ENCODE measurements at regions not wholly inside any gene's neighbourhood (a gene's known extent, or its start where the extent isn't known, plus 50 kb on each side); places are given as distances from the start of the nearest gene placed in this dataset.

- H3K27ac ChIP-seq (ENCODE audit: low read length): no peak overlapping the region
- H3K9me3 ChIP-seq (ENCODE audit: insufficient read depth, low read depth, low read length): no peaks in the 10 kb centered on the region
- H3K4me1 ChIP-seq (ENCODE audit: insufficient read depth, low read length): peaks cover 8% of the 10 kb centered on the region; the same call in 1 of the 2 replicates
- H3K36me3 ChIP-seq (ENCODE audit: insufficient read depth, low read depth, low read length): no peaks in the 10 kb centered on the region
- H3K4me3 ChIP-seq (ENCODE audit: low read length): no peak overlapping the region
- no peaks in the 10 kb centered on the region; the same call in 1 of the 2 replicates for H3K27me3 ChIP-seq (ENCODE audit: insufficient read depth, low read length)
- H3K9ac ChIP-seq (ENCODE audit: low read depth, low read length): no peak overlapping the region
Measured at GRCh38 chr2:128384956-128385355, 66.3 kb upstream of the HS6ST1 start.

DNA sequence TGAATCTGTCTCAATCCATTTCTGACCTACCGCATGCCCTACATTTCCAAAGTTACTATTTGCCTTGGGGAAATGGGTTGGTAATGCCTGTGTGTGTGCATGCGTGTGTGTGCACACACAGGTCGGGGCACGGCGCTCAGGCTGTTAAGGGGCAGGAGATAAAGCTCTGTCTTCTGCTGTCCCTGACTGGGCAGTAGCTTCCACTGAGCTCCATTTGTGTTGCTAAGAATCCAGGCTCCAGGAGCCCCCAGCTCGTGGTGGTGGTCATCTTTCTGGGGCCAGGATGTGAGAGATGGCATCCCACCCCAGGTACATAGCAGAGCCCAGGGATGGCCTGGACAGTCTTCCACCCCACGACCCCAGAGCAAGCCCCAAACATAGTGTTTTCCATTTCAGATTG is 66.7 kb upstream of the HS6ST1 start:
- Histone ChIP-seq H3K27ac (ENCODE audit: low read length) (no peak overlapping the region), H3K27me3 (ENCODE audit: insufficient read depth, low read length) (no peaks in the 10 kb centered on the region), H3K9ac (ENCODE audit: low read depth, low read length) (no peak overlapping the region), H3K9me3 (ENCODE audit: insufficient read depth, low read depth, low read length) (no peaks in the 10 kb centered on the region), H3K36me3 (ENCODE audit: insufficient read depth, low read depth, low read length) (no peaks in the 10 kb centered on the region), H3K4me1 (ENCODE audit: insufficient read depth, low read length) (peaks cover 8% of the 10 kb centered on the region; the same call in 1 of the 2 replicates), H3K4me3 (ENCODE audit: low read length) (no peak overlapping the region)

GRCh38 chr2:128386066-128386465 is 67.4 kb upstream of the HS6ST1 start:
- H3K27ac ChIP-seq (ENCODE audit: low read length): no peak overlapping the region
- no peaks in the 10 kb centered on the region for H3K9me3 ChIP-seq (ENCODE audit: insufficient read depth, low read depth, low read length)
- H3K9ac ChIP-seq (ENCODE audit: low read depth, low read length): no peak overlapping the region
- no peaks in the 10 kb centered on the region for H3K36me3 ChIP-seq (ENCODE audit: insufficient read depth, low read depth, low read length)
- peaks cover 8% of the 10 kb centered on the region; the same call in 1 of the 2 replicates for H3K4me1 ChIP-seq (ENCODE audit: insufficient read depth, low read length)
- no peak overlapping the region for H3K4me3 ChIP-seq (ENCODE audit: low read length)
- no peaks in the 10 kb centered on the region for H3K27me3 ChIP-seq (ENCODE audit: insufficient read depth, low read length)

GRCh38 chr2:128388499-128388941 is 69.9 kb upstream of the HS6ST1 start:
- Histone ChIP-seq H3K4me1 (ENCODE audit: insufficient read depth, low read length) (peaks cover 8% of the 10 kb centered on the region; the same call in 1 of the 2 replicates), H3K4me3 (ENCODE audit: low read length) (no peak overlapping the region), H3K9ac (ENCODE audit: low read depth, low read length) (no peak overlapping the region), H3K36me3 (ENCODE audit: insufficient read depth, low read depth, low read length) (no peaks in the 10 kb centered on the region), H3K9me3 (ENCODE audit: insufficient read depth, low read depth, low read length) (no peaks in the 10 kb centered on the region), H3K27me3 (ENCODE audit: insufficient read depth, low read length) (no peaks in the 10 kb centered on the region), H3K27ac (ENCODE audit: low read length) (no peak overlapping the region)

- Histone ChIP-seq H3K27ac (ENCODE audit: low read length) (no peak overlapping the region), H3K4me1 (ENCODE audit: insufficient read depth, low read length) (peaks cover 8% of the 10 kb centered on the region; the same call in 1 of the 2 replicates), H3K4me3 (ENCODE audit: low read length) (no peak overlapping the region), H3K36me3 (ENCODE audit: insufficient read depth, low read depth, low read length) (no peaks in the 10 kb centered on the region), H3K27me3 (ENCODE audit: insufficient read depth, low read length) (no peaks in the 10 kb centered on the region), H3K9me3 (ENCODE audit: insufficient read depth, low read depth, low read length) (no peaks in the 10 kb centered on the region), H3K9ac (ENCODE audit: low read depth, low read length) (no peak overlapping the region)
Measured at GRCh38 chr2:128389388-128390086, 70.9 kb upstream of the HS6ST1 start.

DNA sequence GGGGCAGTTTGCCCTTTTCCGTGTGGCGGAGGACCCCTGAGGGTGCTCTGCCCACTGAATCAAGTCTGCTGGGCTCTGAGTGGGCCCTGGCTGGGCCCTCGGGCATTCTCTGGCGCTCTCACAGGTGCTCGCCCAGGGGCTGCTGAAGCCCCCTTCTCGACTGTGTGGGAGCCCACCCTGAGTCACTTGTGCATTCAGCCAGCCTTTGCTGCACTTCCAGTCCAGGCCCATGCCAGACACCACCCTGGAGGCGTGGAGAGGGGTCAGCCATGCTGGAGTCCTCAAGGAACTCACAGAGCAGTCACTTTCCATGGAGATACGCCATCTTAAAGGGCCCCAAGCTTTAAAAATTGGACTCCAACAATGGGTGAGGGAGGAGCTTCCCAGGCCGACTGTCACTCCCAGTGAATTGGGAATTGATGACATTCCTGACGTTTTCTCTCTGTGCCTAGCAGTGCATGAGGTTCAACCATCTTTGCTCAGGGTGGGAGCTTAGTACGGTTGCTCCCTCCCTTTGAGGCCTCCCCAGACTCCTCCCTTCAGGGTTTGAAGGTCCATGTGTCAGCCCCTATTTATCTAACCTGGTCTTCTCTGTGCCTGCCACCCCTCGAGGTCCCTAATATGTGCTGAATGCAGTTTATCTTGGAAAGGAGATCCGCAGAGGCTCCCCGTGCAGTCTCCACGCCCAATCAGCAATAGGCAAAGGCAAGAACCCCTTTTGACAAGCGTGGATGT is 71.8 kb upstream of the HS6ST1 start:
- Histone ChIP-seq H3K4me3 (ENCODE audit: low read length) (no peak overlapping the region), H3K27ac (ENCODE audit: low read length) (no peak overlapping the region), H3K9me3 (ENCODE audit: insufficient read depth, low read depth, low read length) (no peaks in the 10 kb centered on the region), H3K27me3 (ENCODE audit: insufficient read depth, low read length) (no peaks in the 10 kb centered on the region), H3K36me3 (ENCODE audit: insufficient read depth, low read depth, low read length) (no peaks in the 10 kb centered on the region), H3K4me1 (ENCODE audit: insufficient read depth, low read length) (peaks cover 10% of the 10 kb centered on the region; the same call in 1 of the 2 replicates), H3K9ac (ENCODE audit: low read depth, low read length) (no peak overlapping the region)

DNA sequence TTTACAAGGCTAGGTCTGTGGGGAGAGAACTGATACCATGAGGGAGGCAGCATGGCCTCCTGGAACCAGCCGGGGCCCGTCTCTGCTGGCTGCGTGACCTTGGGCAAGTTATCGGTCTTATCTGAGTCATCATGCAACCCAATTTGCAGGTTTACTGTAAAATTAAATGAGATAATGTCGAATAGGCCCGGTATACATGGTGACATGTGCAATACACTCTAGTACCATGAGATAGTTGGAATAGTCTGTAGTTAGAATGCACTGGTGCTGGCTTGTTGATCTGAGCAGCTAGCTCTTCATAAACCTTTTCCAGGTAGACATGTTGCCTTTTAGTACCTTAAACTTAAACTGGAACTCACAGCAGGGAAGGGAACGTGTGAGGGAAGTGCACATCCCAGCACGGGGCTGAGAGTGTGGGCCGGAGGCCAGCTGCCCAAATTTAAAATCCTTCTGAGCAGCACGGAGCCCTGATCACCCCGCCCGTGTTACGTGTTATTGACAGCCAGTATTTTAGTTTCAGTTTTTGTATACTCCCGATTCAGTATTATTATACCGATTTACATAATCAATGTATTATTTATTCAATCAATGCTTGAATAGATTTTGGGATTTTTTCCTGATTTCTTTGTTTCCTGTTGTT is 72.4 kb upstream of the HS6ST1 start:
- no peak overlapping the region for H3K9ac ChIP-seq (ENCODE audit: low read depth, low read length)
- H3K4me3 ChIP-seq (ENCODE audit: low read length): no peak overlapping the region
- H3K27ac ChIP-seq (ENCODE audit: low read length): no peak overlapping the region
- H3K27me3 ChIP-seq (ENCODE audit: insufficient read depth, low read length): no peaks in the 10 kb centered on the region
- no peaks in the 10 kb centered on the region for H3K36me3 ChIP-seq (ENCODE audit: insufficient read depth, low read depth, low read length)
- no peaks in the 10 kb centered on the region for H3K9me3 ChIP-seq (ENCODE audit: insufficient read depth, low read depth, low read length)
- H3K4me1 ChIP-seq (ENCODE audit: insufficient read depth, low read length): peaks cover 17% of the 10 kb centered on the region; the same call in 1 of the 2 replicates

GRCh38 chr2:128391679-128392078 is 73.0 kb upstream of the HS6ST1 start:
- H3K4me1 ChIP-seq (ENCODE audit: insufficient read depth, low read length): peaks cover 17% of the 10 kb centered on the region; the same call in 1 of the 2 replicates
- no peaks in the 10 kb centered on the region for H3K27me3 ChIP-seq (ENCODE audit: insufficient read depth, low read length)
- H3K9me3 ChIP-seq (ENCODE audit: insufficient read depth, low read depth, low read length): no peaks in the 10 kb centered on the region
- H3K27ac ChIP-seq (ENCODE audit: low read length): no peak overlapping the region
- no peaks in the 10 kb centered on the region for H3K36me3 ChIP-seq (ENCODE audit: insufficient read depth, low read depth, low read length)
- H3K4me3 ChIP-seq (ENCODE audit: low read length): no peak overlapping the region
- H3K9ac ChIP-seq (ENCODE audit: low read depth, low read length): no peak overlapping the region

GRCh38 chr2:128392207-128392606 is 73.5 kb upstream of the HS6ST1 start:
- H3K9me3 ChIP-seq (ENCODE audit: insufficient read depth, low read depth, low read length): no peaks in the 10 kb centered on the region
- peaks cover 17% of the 10 kb centered on the region; the same call in 1 of the 2 replicates for H3K4me1 ChIP-seq (ENCODE audit: insufficient read depth, low read length)
- H3K9ac ChIP-seq (ENCODE audit: low read depth, low read length): no peak overlapping the region
- no peaks in the 10 kb centered on the region for H3K27me3 ChIP-seq (ENCODE audit: insufficient read depth, low read length)
- no peaks in the 10 kb centered on the region for H3K36me3 ChIP-seq (ENCODE audit: insufficient read depth, low read depth, low read length)
- no peak overlapping the region for H3K27ac ChIP-seq (ENCODE audit: low read length)
- no peak overlapping the region for H3K4me3 ChIP-seq (ENCODE audit: low read length)

DNA sequence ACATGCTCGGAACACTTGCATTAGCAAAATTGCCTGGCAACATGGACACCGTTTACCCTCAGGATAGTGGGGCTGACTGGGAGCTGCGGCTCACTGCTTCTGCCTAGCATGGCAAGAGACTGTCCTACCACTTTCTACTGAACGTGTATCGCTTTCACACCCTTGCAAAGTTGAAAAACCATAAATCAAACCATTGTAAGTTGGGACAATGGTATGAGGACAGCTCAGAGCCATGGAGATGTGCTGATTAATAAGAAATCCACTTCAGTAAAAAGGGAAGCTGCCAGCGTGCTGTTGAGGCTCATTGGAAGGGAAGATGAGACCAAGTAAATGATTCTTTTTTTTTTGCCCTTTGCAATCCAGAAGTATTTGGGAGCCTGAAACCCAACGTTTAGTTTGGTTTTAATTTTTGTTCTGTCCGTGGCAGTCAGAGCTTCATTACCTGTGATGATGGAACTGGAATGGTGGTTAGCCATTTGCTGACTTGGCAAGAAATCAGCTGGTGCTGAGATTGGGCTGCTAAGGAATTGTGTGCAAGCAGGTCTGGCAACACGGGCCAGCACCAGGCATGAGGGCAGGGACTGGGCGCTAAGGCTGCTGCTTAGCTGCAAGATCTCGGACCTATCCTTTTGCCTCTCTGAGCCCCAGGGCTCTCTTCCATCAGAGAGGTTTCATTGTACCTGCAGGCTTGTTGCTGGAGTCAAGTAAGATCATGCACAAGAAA is 75.5 kb upstream of the HS6ST1 start:
- Histone ChIP-seq H3K9ac (ENCODE audit: low read depth, low read length) (no peak overlapping the region), H3K9me3 (ENCODE audit: insufficient read depth, low read depth, low read length) (no peaks in the 10 kb centered on the region), H3K27ac (ENCODE audit: low read length) (no peak overlapping the region), H3K4me3 (ENCODE audit: low read length) (no peak overlapping the region), H3K27me3 (ENCODE audit: insufficient read depth, low read length) (no peaks in the 10 kb centered on the region), H3K36me3 (ENCODE audit: insufficient read depth, low read depth, low read length) (no peaks in the 10 kb centered on the region), H3K4me1 (ENCODE audit: insufficient read depth, low read length) (peaks cover 12% of the 10 kb centered on the region; the same call in 1 of the 2 replicates)

DNA sequence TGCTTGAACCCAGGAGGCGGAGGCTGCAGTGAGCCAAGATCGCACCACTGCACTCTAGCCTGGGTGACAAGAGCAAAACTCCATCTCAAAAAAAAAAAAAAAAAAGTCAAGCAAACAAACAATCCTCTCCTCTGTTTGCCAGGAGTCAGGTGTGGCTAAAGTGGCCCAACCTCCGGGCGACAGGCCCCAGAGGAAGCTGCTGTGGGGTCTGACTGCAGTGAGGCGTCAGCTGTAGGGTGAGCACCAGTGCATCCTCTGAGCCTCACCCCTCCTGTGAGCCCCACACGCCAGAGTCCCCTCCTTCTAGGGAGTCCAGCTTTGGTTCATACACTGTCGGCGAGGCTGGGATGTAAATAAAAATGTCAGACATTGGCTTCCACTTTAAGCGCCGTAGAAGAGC is 76.5 kb upstream of the HS6ST1 start:
- no peak overlapping the region for H3K27ac ChIP-seq (ENCODE audit: low read length)
- H3K4me1 ChIP-seq (ENCODE audit: insufficient read depth, low read length): peaks cover 10% of the 10 kb centered on the region; the same call in 1 of the 2 replicates
- H3K4me3 ChIP-seq (ENCODE audit: low read length): no peak overlapping the region
- no peaks in the 10 kb centered on the region for H3K27me3 ChIP-seq (ENCODE audit: insufficient read depth, low read length)
- no peaks in the 10 kb centered on the region for H3K36me3 ChIP-seq (ENCODE audit: insufficient read depth, low read depth, low read length)
- H3K9me3 ChIP-seq (ENCODE audit: insufficient read depth, low read depth, low read length): no peaks in the 10 kb centered on the region
- H3K9ac ChIP-seq (ENCODE audit: low read depth, low read length): no peak overlapping the region
